ENCODE measurements at regions not wholly inside any gene's neighbourhood (a gene's known extent, or its start where the extent isn't known, plus 50 kb on each side); places are given as distances from the start of the nearest gene placed in this dataset.

- ChIA-PET POLR2A (no interaction called here), CTCF (interaction anchor here (0.7 to 0.8 kb wide), 2 partner anchors 18 to 243 kb away, joined by 3 read pairs; no protein-coding TSS in a partner anchor)
- Histone ChIP-seq H3K36me3 (replicated peaks in 1 of 2; ENCODE audit: control extremely low read depth in 1 of 2, control insufficient read depth in 1 of 2, extremely low read depth in 1 of 2, insufficient read depth in 2 of 2, low read length in 1 of 2) (no peaks in the 10 kb centered on the region), H2AFZ (ENCODE audit: insufficient read depth, low read depth, low read length, poor library complexity, severe bottlenecking) (peak overlapping the region; percentile 45), H3K4me1 (ENCODE audit: control insufficient read depth in 2 of 2, insufficient read depth in 2 of 2, low read length in 2 of 2) (peaks cover 16 to 22% of the 10 kb centered on the region in 2 donors), H4K20me1 (ENCODE audit: control insufficient read depth, insufficient read depth, low read length, poor library complexity, severe bottlenecking) (no peaks in the 10 kb centered on the region), H3K27ac (ENCODE audit: low read length in 2 of 2) (peak overlapping the region; percentile 26 to 63), H3K9me3 (ENCODE audit: control extremely low read depth in 1 of 3, control insufficient read depth in 2 of 3, insufficient read depth in 1 of 3, low read length in 2 of 3) (no peaks in the 10 kb centered on the region), H3K4me2 (replicated peaks; ENCODE audit: low read depth, low read length, poor library complexity, severe bottlenecking) (peak overlapping the region; percentile 33), H3K9ac (ENCODE audit: low read length) (no peak overlapping the region), H3K27me3 (replicated peaks in 1 of 4; ENCODE audit: control extremely low read depth in 1 of 4, control insufficient read depth in 3 of 4, insufficient read depth in 4 of 4, low read length in 3 of 4) (no peaks in the 10 kb centered on the region), H3K79me2 (ENCODE audit: control insufficient read depth, insufficient read depth, low read length) (no peaks in the 10 kb centered on the region), H3K4me3 (ENCODE audit: control extremely low read depth in 1 of 5, extremely low read depth in 1 of 5, insufficient read depth in 1 of 5, low read depth in 2 of 5, low read length in 4 of 5) (no peak overlapping the region)
- intact Hi-C loops (cut with micrococcal nuclease) = loop anchor here (1.0 kb wide), 1 partner anchor 12 kb away; no protein-coding TSS in a partner anchor
- peak; percentile 32 for DNase-seq
- no peak for TF ChIP-seq EZH2 (IDR thresholded peaks at IDR 0.05; ENCODE audit: borderline replicate concordance, insufficient read depth, low read depth, low read length, poor library complexity, severe bottlenecking)
- TF ChIP-seq, protein P1, sequence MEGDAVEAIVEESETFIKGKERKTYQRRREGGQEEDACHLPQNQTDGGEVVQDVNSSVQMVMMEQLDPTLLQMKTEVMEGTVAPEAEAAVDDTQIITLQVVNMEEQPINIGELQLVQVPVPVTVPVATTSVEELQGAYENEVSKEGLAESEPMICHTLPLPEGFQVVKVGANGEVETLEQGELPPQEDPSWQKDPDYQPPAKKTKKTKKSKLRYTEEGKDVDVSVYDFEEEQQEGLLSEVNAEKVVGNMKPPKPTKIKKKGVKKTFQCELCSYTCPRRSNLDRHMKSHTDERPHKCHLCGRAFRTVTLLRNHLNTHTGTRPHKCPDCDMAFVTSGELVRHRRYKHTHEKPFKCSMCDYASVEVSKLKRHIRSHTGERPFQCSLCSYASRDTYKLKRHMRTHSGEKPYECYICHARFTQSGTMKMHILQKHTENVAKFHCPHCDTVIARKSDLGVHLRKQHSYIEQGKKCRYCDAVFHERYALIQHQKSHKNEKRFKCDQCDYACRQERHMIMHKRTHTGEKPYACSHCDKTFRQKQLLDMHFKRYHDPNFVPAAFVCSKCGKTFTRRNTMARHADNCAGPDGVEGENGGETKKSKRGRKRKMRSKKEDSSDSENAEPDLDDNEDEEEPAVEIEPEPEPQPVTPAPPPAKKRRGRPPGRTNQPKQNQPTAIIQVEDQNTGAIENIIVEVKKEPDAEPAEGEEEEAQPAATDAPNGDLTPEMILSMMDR (IDR thresholded peaks at IDR 0.05) = no peak
- peak; percentile 53 for ATAC-seq (ENCODE audit: low read depth)
- Mint-ChIP-seq H3K9me3 (ENCODE audit: insufficient read depth) (no peaks in the 10 kb centered on the region), H3K4me1 (peaks cover 18% of the 10 kb centered on the region), H3K4me3 (no peak overlapping the region), H3K27me3 (no peaks in the 10 kb centered on the region), H3K27ac (peak overlapping the region; percentile 59)
- WGBS (ENCODE audit: insufficient coverage) = 50% methylated on average over 2 of the region's 7 CpGs
Observed at GRCh38 chr18:8938817-8939216, 163.7 kb upstream of the NDUFV2 start.

GRCh38 chr18:8942021-8942908 is 160.2 kb upstream of the NDUFV2 start:
- Histone ChIP-seq H3K27me3 (replicated peaks in 1 of 4; ENCODE audit: control extremely low read depth in 1 of 4, control insufficient read depth in 3 of 4, insufficient read depth in 4 of 4, low read length in 3 of 4) (no peaks in the 10 kb centered on the region), H3K4me2 (replicated peaks; ENCODE audit: low read depth, low read length, poor library complexity, severe bottlenecking) (no peak overlapping the region), H3K4me1 (ENCODE audit: control insufficient read depth in 2 of 2, insufficient read depth in 2 of 2, low read length in 2 of 2) (peaks cover 33 to 42% of the 10 kb centered on the region in 2 donors), H3K36me3 (replicated peaks in 1 of 2; ENCODE audit: control extremely low read depth in 1 of 2, control insufficient read depth in 1 of 2, extremely low read depth in 1 of 2, insufficient read depth in 2 of 2, low read length in 1 of 2) (no peaks in the 10 kb centered on the region), H3K9me3 (ENCODE audit: control extremely low read depth in 1 of 3, control insufficient read depth in 2 of 3, insufficient read depth in 1 of 3, low read length in 2 of 3) (no peaks in the 10 kb centered on the region), H4K20me1 (ENCODE audit: control insufficient read depth, insufficient read depth, low read length, poor library complexity, severe bottlenecking) (no peaks in the 10 kb centered on the region), H3K27ac (ENCODE audit: low read length in 2 of 2) (no peak overlapping the region), H2AFZ (ENCODE audit: insufficient read depth, low read depth, low read length, poor library complexity, severe bottlenecking) (no peak overlapping the region), H3K4me3 (ENCODE audit: control extremely low read depth in 1 of 5, extremely low read depth in 1 of 5, insufficient read depth in 1 of 5, low read depth in 2 of 5, low read length in 4 of 5) (no peak overlapping the region), H3K79me2 (ENCODE audit: control insufficient read depth, insufficient read depth, low read length) (no peaks in the 10 kb centered on the region), H3K9ac (ENCODE audit: low read length) (no peak overlapping the region)
- no peak for TF ChIP-seq EZH2 (IDR thresholded peaks at IDR 0.05; ENCODE audit: borderline replicate concordance, insufficient read depth, low read depth, low read length, poor library complexity, severe bottlenecking)
- TF ChIP-seq, protein P1 (IDR thresholded peaks at IDR 0.05) = no peak
- DNase-seq (no peak), ATAC-seq (ENCODE audit: low read depth) (no peak)
- Mint-ChIP-seq H3K4me1 (peaks cover 39% of the 10 kb centered on the region), H3K27me3 (no peaks in the 10 kb centered on the region), H3K9me3 (ENCODE audit: insufficient read depth) (peaks cover 3% of the 10 kb centered on the region), H3K27ac (no peak overlapping the region), H3K4me3 (no peak overlapping the region)
- intact Hi-C loops (cut with micrococcal nuclease) = no loop called here
- POLR2A ChIA-PET = no interaction called here
- CTCF ChIA-PET = no interaction called here
- WGBS (ENCODE audit: insufficient coverage) = 66% methylated on average over 3 of the region's 6 CpGs
